Gastroesophageal sphincter (tissue), 4 donors: ENCODE measurements at regions not wholly inside any gene's neighbourhood (a gene's known extent, or its start where the extent isn't known, plus 50 kb on each side); places are given as distances from the start of the nearest gene placed in this dataset.
"Not testable (repeated sequence)": the region's sequence is repeated elsewhere in the genome, so short reads cannot be mapped to it uniquely, and the experiment has no call there.

Experiments used
- ATAC-seq: fragments of 150-250 bp; one replicate; pipeline ENCODE4 v1.9.1; 2016; ENCODE audit warnings: mild to moderate bottlenecking, moderate library complexity
- H3K27ac ChIP-seq, 4 donors: fragments of 200-600 bp; sonication (generic) in 3 of 4; 1 replicate in 3 of 4; 2 replicates in 1 of 4; pipeline ENCODE4 v1.5.1; 2016 to 2019
- H3K27me3 ChIP-seq: fragments of 200-600 bp; sonication (generic); one replicate; pipeline ENCODE4 v1.5.1; 2019
- H3K36me3 ChIP-seq, 2 donors: fragments of 200-600 bp; sonication (generic); one replicate each; pipeline ENCODE4 v1.5.1; 2019; ENCODE audit warnings: control low read depth in 1 of 2
- H3K4me1 ChIP-seq, 3 donors: fragments of 200-600 bp; sonication (generic); 1 replicate in 2 of 3; 2 replicates in 1 of 3; pipeline ENCODE4 v1.5.1; 2016 to 2019; ENCODE audit warnings: control low read depth in 2 of 3
- H3K4me3 ChIP-seq, 2 donors: fragments of 200-600 bp; sonication (generic); one replicate each; pipeline ENCODE4 v1.5.1; 2019; ENCODE audit warnings: mild to moderate bottlenecking in 1 of 2, moderate library complexity in 1 of 2
- H3K9me3 ChIP-seq, 3 donors: fragments of 200-600 bp; sonication (generic); one replicate each; pipeline ENCODE4 v1.5.1; 2017 to 2019; ENCODE audit warnings: control low read depth in 2 of 3
- CTCF ChIP-seq, 4 experiments: fragments of 200-600 bp in 2 of 4; fragments of 450-650 bp in 2 of 4; sonication (generic) in 1 of 4; IDR thresholded peaks; one replicate each; pipeline ENCODE4 v1.5.1; 2017 to 2019; ENCODE audit warnings: antibody characterized with exemption in 4 of 4, mild to moderate bottlenecking in 2 of 4, moderate library complexity in 2 of 4
- EP300 ChIP-seq: sonication (generic); formaldehyde crosslinking; IDR thresholded peaks from one replicate; pipeline ENCODE4 v1.6.1; 2017; ENCODE audit warnings: antibody characterized with exemption, mild to moderate bottlenecking
- POLR2A ChIP-seq, 2 donors: fragments of 450-650 bp; IDR thresholded peaks; one replicate each; pipeline ENCODE4 v1.6.1; 2017; ENCODE audit warnings: antibody characterized with exemption in 2 of 2, mild to moderate bottlenecking in 2 of 2, moderate library complexity in 1 of 2
- POLR2AphosphoS5 ChIP-seq: sonication (generic); formaldehyde crosslinking; IDR thresholded peaks from one replicate; pipeline ENCODE4 v1.6.1; 2017; ENCODE audit warnings: antibody characterized with exemption
- WGBS, 2 donors: methylation state at CpG; one replicate each; pipeline ENCODE4 v1.1.5; 2018; ENCODE audit warnings: low coverage in 1 of 2; 5-methylcytosine and 5-hydroxymethylcytosine counted together

DNA sequence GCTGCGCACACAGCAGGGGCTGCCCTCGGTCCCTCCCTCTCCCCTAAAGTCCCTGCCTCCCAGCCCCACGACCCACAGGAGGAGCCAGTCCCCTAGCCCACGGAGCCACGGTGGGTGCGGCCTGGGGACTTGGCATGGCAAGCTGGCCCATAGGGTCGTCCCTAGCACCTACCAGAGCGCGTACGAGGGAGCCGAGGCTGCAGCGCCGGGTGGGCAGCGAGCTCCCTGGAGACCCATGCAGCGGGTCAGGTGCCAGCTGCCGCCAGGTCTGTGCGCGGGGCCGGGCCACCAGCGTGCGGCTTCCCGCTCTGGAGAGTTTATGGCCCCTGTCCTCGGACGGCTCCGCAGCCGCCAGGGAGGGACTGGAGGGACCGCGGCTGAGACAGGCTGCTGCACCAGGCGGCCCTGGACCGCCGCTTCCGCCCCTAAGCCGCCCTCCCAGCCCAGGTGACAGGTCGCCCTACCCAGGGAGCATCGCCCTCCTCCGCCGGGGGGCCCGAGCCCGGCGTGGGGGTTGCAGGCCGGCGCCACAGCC lies 273.6 kb downstream of the CCDC74A start:
- H3K4me1 ChIP-seq, result peaks cover 0 to 19% (median 8%) of the 10 kb centered on the region in 3 donors
- H3K27me3 ChIP-seq, result peaks cover 6% of the 10 kb centered on the region
- no peaks in the 10 kb centered on the region for H3K36me3 ChIP-seq
- no peaks in the 10 kb centered on the region for H3K9me3 ChIP-seq
- WGBS, 2 donors, result no CpG with 5 or more reads among the region's 42 CpGs
- H3K27ac ChIP-seq, result no peak overlapping the region
- H3K4me3 ChIP-seq, result peak overlapping the region in 1 of 2 donors; percentile 50
- TF ChIP-seq POLR2A (IDR thresholded peaks at IDR 0.05) (no peak), CTCF (IDR thresholded peaks at IDR 0.05) (no peak), EP300 (no peak), POLR2AphosphoS5 (no peak)
- no peak for ATAC-seq

DNA sequence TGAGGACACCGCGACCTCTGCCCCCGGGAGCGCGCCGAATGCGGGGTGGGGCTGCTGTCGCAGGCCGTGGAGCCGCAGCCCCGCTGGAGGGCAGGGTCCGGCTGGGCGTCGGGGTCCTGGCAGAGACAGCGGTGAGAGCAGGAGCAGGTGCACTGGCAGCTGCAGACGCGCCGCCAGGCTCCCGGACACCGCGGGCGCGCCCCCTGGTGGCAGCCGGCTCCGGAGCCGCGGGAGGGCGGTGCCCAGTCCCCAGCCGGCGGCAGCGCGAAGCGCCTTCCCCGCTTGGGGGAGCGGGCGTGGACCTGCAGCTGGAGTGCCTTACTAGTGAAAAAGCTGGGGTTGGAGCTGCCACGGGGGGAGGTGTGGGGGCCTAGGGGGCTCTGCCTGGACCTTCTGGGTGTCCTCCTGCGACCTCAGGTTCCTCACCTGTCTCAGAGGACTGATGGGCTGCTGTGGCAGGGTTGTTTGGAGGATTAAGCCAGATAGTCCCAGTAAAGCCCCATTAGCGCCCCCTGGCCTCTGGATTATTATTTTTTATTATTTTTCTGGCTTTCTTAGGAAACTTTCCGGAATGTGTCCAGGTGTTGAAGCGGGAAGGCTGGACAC lies 274.2 kb downstream of the CCDC74A start:
- not testable (repeated sequence) for H3K27ac ChIP-seq, H3K27me3 ChIP-seq, H3K36me3 ChIP-seq, H3K9me3 ChIP-seq
- 0 to 8% methylated on average over 2 to 3 of the region's 41 CpGs for WGBS, 2 donors
- TF ChIP-seq CTCF (IDR thresholded peaks at IDR 0.05), result peak; percentile 70 to 93 (median 84)
- Histone ChIP-seq H3K4me1 (peaks cover 0 to 19% (median 8%) of the 10 kb centered on the region in 3 donors), H3K4me3 (peak overlapping the region in 1 of 2 donors; percentile 50)
- ATAC-seq, result peak; percentile 71

GRCh38 chr2:131802351-131802836 lies 274.7 kb downstream of the CCDC74A start:
- 0 to 13% methylated on average over 8 to 9 of the region's 34 CpGs for WGBS, 2 donors
- not testable (repeated sequence) for H3K9me3 ChIP-seq, H3K27me3 ChIP-seq, H3K36me3 ChIP-seq, ATAC-seq, H3K27ac ChIP-seq
- Histone ChIP-seq H3K4me3 (peak overlapping the region in 1 of 2 donors; percentile 50), H3K4me1 (peaks cover 0 to 19% (median 8%) of the 10 kb centered on the region in 3 donors)

DNA sequence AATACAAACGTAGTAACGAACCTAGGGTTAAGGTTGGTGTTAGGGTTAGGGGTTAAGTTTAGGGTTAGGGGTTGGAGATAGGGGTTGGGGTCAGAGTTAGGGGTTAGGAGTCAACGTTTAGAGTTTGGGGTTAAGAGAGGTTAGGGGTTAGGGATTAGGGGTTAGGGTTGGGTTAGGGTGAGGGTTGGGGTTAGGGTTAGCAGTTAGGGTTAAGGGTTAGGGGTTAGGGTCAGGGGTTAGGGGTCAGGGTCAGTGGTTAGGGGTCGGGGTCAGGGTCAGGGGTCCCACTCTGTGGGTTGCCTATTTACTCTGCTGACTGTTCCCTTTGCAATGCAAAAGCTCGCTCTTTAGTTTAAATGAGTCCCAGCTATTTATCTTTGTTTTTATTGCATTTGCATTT lies 275.5 kb downstream of the CCDC74A start:
- not testable (repeated sequence) for ATAC-seq, H3K36me3 ChIP-seq, H3K9me3 ChIP-seq, H3K27ac ChIP-seq, H3K4me3 ChIP-seq
- peaks cover 0 to 19% (median 8%) of the 10 kb centered on the region in 3 donors for H3K4me1 ChIP-seq
- H3K27me3 ChIP-seq, result peaks cover 12% of the 10 kb centered on the region
- 75 to 82% methylated on average over 3 to 5 of the region's 5 CpGs for WGBS, 2 donors

DNA sequence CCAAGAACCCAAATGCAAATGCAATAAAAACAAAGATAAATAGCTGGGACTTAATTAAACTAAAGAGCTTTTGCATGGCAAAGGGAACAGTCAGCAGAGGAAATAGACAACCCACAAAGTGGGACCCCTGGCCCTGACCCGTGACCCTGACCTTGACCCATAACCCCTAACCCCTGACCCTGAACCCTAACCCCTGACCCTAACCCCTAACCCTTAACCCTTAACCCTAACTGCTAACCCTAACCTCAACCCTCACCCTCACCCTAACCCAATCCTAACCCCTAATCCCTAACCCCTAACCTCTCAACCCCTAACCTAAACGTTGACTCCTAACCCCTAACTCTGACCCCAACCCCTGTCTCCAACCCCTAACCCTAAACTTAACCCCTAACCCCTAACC lies 284.9 kb downstream of the CCDC74A start:
- WGBS, 2 donors, result 68 to 100% methylated on average over 1 to 2 of the region's 2 CpGs
- not testable (repeated sequence) for H3K9me3 ChIP-seq, ATAC-seq, H3K4me3 ChIP-seq, H3K4me1 ChIP-seq, H3K27ac ChIP-seq, H3K27me3 ChIP-seq, H3K36me3 ChIP-seq

DNA sequence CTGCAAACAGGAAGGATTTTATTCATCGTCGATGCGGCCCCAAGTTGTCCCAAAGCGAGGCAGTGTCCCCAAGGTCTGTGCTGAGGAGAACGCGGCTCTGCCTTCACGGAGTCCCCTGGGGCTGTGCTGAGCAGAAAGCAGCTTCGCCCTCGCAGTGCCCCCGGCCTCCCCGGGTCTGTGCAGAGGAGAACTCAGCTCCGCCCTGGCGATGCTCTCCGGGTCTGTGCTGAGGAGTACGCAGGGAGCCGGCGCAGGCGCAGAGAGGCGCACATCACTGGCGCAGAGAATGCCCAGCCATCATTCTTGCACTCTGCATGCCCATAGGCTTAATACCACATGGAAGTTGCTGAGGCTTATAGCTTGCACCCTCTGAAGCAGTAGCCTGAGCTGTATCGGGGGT lies 285.7 kb downstream of the CCDC74A start:
- not testable (repeated sequence) for H3K9me3 ChIP-seq, H3K4me3 ChIP-seq, H3K4me1 ChIP-seq, H3K36me3 ChIP-seq, ATAC-seq, H3K27ac ChIP-seq, H3K27me3 ChIP-seq
- WGBS, 2 donors, result no CpG with 5 or more reads among the region's 21 CpGs

DNA sequence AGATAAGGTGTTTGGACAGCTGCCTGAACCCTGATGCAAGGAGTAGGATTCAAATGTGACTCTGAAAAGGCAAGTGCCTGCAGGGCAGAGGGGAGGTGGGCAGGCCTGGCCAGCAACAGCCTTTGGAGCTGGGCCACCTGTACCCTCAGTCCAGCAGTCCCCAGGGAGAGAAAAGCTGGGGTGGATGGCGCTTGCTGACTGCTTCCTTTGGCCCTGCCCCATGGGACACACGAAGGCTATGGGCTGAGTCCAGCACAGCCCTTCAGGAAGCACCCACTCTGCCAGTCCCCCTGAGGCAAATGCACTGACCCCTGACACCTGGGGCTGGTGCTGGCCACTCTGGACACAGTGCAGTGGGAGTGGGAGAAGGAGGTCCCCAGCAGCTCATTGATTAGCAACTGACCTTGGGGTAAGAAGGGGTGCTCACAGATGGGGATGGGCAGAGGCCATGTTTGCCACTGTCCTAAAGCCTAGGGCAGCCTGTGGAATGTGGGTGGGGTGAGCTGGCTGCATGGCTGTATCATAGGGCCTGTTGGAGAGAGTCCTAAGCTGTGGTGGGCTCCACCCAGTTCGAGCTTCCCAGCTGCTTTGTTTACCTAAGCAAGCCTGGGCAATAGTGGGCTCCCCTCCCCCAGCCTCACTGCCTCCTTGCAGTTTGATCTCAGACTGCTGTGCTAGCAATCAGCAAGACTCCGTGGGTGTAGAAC lies 290.7 kb downstream of the CCDC74A start:
- not testable (repeated sequence) for H3K4me3 ChIP-seq, H3K9me3 ChIP-seq, H3K27me3 ChIP-seq, H3K36me3 ChIP-seq, H3K27ac ChIP-seq, H3K4me1 ChIP-seq, ATAC-seq
- 60% methylated on average over 1 of the region's 4 CpGs; no CpG with 5 or more reads in 1 of the 2 donors for WGBS, 2 donors

DNA sequence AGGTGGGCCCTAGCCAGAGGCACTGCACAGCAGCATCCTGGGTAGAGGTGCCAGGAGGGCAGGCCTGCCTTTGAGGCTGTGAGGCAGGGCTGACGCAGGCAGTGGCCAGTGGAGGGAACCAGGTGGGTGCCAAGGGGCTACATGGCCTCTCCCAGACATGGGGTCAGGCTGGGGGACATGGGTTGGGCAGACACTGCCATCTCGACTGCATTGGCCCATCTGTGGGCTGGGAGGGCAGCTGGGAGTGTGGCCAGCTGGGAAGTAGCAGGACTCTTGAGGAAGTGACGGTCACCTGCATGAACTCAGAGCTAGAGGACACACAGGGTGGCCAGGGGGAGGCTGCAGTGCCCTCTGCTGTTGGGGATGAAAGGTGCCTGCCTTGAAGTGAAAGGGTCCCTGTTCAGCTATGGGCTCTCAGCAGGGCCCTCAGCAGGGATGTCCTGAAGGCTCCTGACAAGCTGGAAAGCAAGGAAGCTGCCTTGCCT lies 294.6 kb downstream of the CCDC74A start:
- not testable (repeated sequence) for H3K27me3 ChIP-seq, ATAC-seq, H3K4me1 ChIP-seq, H3K4me3 ChIP-seq, H3K27ac ChIP-seq, H3K9me3 ChIP-seq, H3K36me3 ChIP-seq
- WGBS, 2 donors, result no CpG with 5 or more reads among the region's 3 CpGs

- not testable (repeated sequence) for H3K27ac ChIP-seq, H3K36me3 ChIP-seq, H3K27me3 ChIP-seq, H3K9me3 ChIP-seq, ATAC-seq, H3K4me1 ChIP-seq, H3K4me3 ChIP-seq
- WGBS, 2 donors, result no CpG with 5 or more reads among the region's 2 CpGs
These were observed 295.4 kb downstream of the CCDC74A start for GRCh38 chr2:131823058-131823457.

- not testable (repeated sequence) for H3K4me3 ChIP-seq, H3K4me1 ChIP-seq, ATAC-seq, H3K36me3 ChIP-seq, H3K27ac ChIP-seq
- 0 to 9% methylated on average over 2 of the region's 2 CpGs for WGBS, 2 donors
- H3K27me3 ChIP-seq, result peaks cover 14% of the 10 kb centered on the region
- peaks cover 0 to 11% (median 0%) of the 10 kb centered on the region in 3 donors for H3K9me3 ChIP-seq
These were observed 297.3 kb downstream of the CCDC74A start for GRCh38 chr2:131824986-131825385.
